Ishikawa (cell line): ENCODE measurements at regions not wholly inside any gene's neighbourhood (a gene's known extent, or its start where the extent isn't known, plus 50 kb on each side); places are given as distances from the start of the nearest gene placed in this dataset.

Experiments used
- TEAD4 ChIP-seq: IDR thresholded peaks from 2 replicates; pipeline ENCODE4 v1.6.1; 2012
- TF ChIP-seq, protein P1 (sequence below): IDR thresholded peaks from 2 replicates; pipeline ENCODE4 v1.6.1; 2012

DNA sequence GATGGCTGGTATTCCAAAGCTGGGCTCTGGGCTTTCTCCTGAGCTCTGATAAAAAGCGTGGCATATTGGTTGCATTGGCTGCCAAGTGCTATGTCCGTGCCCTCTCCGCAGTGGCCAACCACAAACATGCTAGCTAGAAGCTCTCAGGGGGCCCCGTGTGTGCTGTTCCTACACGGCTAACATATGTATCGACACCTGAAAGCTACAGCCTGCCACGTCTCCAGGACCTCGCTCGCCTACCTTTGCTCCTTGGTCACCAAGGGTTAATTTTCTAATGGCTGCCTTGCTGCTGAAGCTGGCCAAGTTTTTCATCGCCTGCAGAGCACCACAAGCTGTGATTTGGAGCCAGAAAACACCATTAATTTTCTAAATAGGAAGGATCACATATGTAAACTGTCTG, 888.4 kb downstream of the BCL11A start:
- no peak for TF ChIP-seq TEAD4
- TF ChIP-seq, protein P1, sequence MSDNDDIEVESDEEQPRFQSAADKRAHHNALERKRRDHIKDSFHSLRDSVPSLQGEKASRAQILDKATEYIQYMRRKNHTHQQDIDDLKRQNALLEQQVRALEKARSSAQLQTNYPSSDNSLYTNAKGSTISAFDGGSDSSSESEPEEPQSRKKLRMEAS: no peak
